HEK293 (cell line): ENCODE measurements at regions not wholly inside any gene's neighbourhood (a gene's known extent, or its start where the extent isn't known, plus 50 kb on each side); places are given as distances from the start of the nearest gene placed in this dataset.

ENCODE experiments used
- AEBP2 ChIP-seq: fragments of 450-650 bp; formaldehyde crosslinking; IDR thresholded peaks from 2 replicates; pipeline ENCODE4 v1.5.1; 2016; ENCODE audit warnings: missing biosample characterization, missing genetic modification characterization, borderline replicate concordance
- CTCF ChIP-seq: fragments of 450-650 bp; formaldehyde crosslinking; IDR thresholded peaks from 2 replicates; pipeline ENCODE4 v1.5.1; 2016; ENCODE audit warnings: missing biosample characterization, missing genetic modification characterization
- KLF9 ChIP-seq: fragments of 450-650 bp; formaldehyde crosslinking; IDR thresholded peaks from 2 replicates; pipeline ENCODE4 v1.5.1; 2016; ENCODE audit warnings: missing biosample characterization, missing genetic modification characterization, low read depth
- YY1 ChIP-seq: fragments of 450-650 bp; formaldehyde crosslinking; IDR thresholded peaks from 2 replicates; pipeline ENCODE4 v1.5.1; 2018; ENCODE audit warnings: missing biosample characterization, missing genetic modification characterization
- ZBTB11 ChIP-seq: fragments of 450-650 bp; formaldehyde crosslinking; conservative IDR thresholded peaks from 2 replicates; pipeline ENCODE4 v1.5.1; 2016; ENCODE audit warnings: low read depth, missing biosample characterization, missing genetic modification characterization
- ZBTB7A ChIP-seq: fragments of 450-650 bp; formaldehyde crosslinking; IDR thresholded peaks from 2 replicates; pipeline ENCODE4 v1.5.1; 2016; ENCODE audit warnings: low read depth, missing biosample characterization, missing genetic modification characterization
- ZFP3 ChIP-seq: fragments of 450-650 bp; formaldehyde crosslinking; IDR thresholded peaks from 2 replicates; pipeline ENCODE4 v1.5.1; 2016; ENCODE audit warnings: low read depth, missing biosample characterization, missing genetic modification characterization
- ZNF10 ChIP-seq: fragments of 450-650 bp; formaldehyde crosslinking; IDR thresholded peaks from 2 replicates; pipeline ENCODE4 v1.5.1; 2017; ENCODE audit warnings: missing biosample characterization, missing genetic modification characterization
- ZNF24 ChIP-seq: fragments of 450-650 bp; formaldehyde crosslinking; IDR thresholded peaks from 2 replicates; pipeline ENCODE4 v1.5.1; 2016; ENCODE audit warnings: missing biosample characterization, missing genetic modification characterization
- ZNF280D ChIP-seq: fragments of 450-650 bp; formaldehyde crosslinking; IDR thresholded peaks from 2 replicates; pipeline ENCODE4 v1.5.1; 2016; ENCODE audit warnings: missing biosample characterization, missing genetic modification characterization
- ZNF600 ChIP-seq: fragments of 450-650 bp; formaldehyde crosslinking; IDR thresholded peaks from 2 replicates; pipeline ENCODE4 v1.5.1; 2016; ENCODE audit warnings: missing biosample characterization, missing genetic modification characterization
- ZNF624 ChIP-seq: fragments of 450-650 bp; formaldehyde crosslinking; IDR thresholded peaks from 2 replicates; pipeline ENCODE4 v1.5.1; 2017; ENCODE audit warnings: missing biosample characterization, missing genetic modification characterization

GRCh38 chr9:87216036-87216435 is 268.7 kb upstream of the GAS1 start:
- TF ChIP-seq AEBP2 (tag by site-specific recombination) (no peak), ZNF24 (tag by site-specific recombination) (no peak), CTCF (tag by site-specific recombination) (no peak), ZNF624 (tag by site-specific recombination) (no peak), ZBTB7A (tag by site-specific recombination) (no peak), KLF9 (tag by site-specific recombination) (no peak), ZNF10 (tag by site-specific recombination) (no peak), ZNF280D (tag by site-specific recombination) (no peak), ZFP3 (no peak), ZBTB11 (tag by site-specific recombination) (no peak), ZNF600 (tag by site-specific recombination) (no peak), YY1 (tag by site-specific recombination) (no peak)
